DND-41 (cell line): ENCODE measurements at regions not wholly inside any gene's neighbourhood (a gene's known extent, or its start where the extent isn't known, plus 50 kb on each side); places are given as distances from the start of the nearest gene placed in this dataset.

Source experiments
- ATAC-seq: fragments of 200-7000 bp; cut with Tn5 transposase; 3 replicates; pipeline ENCODE4 v1.9.1; 2021; ENCODE audit warnings: low read depth; ENCODE audit not compliant: insufficient read depth
- DNase-seq: peaks from one replicate; pipeline ENCODE4 v3.0.0-alpha.2; 2020
- H2AFZ ChIP-seq: 2 replicates; pipeline ENCODE4 v1.6.0; 2012; ENCODE audit warnings: low read depth, low read length
- H3K27ac ChIP-seq: 2 replicates; pipeline ENCODE4 v1.5.1; 2012; ENCODE audit warnings: low read length, inconsistent platforms
- H3K27me3 ChIP-seq: fragments of 200-600 bp; sonication (generic); 2 replicates; pipeline ENCODE4 v1.6.0; 2012; ENCODE audit warnings: low read length, mild to moderate bottlenecking, inconsistent platforms; ENCODE audit not compliant: insufficient read depth, poor library complexity
- H3K36me3 ChIP-seq: 2 replicates; pipeline ENCODE4 v1.5.1; 2012; ENCODE audit warnings: low read length, inconsistent platforms; ENCODE audit not compliant: insufficient read depth
- H3K4me1 ChIP-seq: 2 replicates; pipeline ENCODE4 v1.5.1; 2012; ENCODE audit warnings: mild to moderate bottlenecking, low read length; ENCODE audit not compliant: insufficient read depth
- H3K4me2 ChIP-seq: 2 replicates; pipeline ENCODE4 v1.6.0; 2012; ENCODE audit warnings: mild to moderate bottlenecking, moderate library complexity, low read length, inconsistent platforms; ENCODE audit not compliant: insufficient read depth
- H3K4me3 ChIP-seq, 2 experiments: fragments of 200-600 bp in 1 of 2; shearing (Covaris generic) in 1 of 2; 2 replicates each; pipeline ENCODE4 v1.5.1; 2012 to 2016; ENCODE audit warnings: inconsistent platforms in 2 of 2, low read length in 2 of 2, mild to moderate bottlenecking in 2 of 2, low read depth in 1 of 2, moderate library complexity in 1 of 2
- H3K79me2 ChIP-seq: 2 replicates; pipeline ENCODE4 v1.6.0; 2012; ENCODE audit warnings: low read length, inconsistent platforms; ENCODE audit not compliant: insufficient read depth
- H3K9ac ChIP-seq: 2 replicates; pipeline ENCODE4 v1.6.0; 2012; ENCODE audit warnings: low read depth, mild to moderate bottlenecking, inconsistent platforms, low read length, moderate library complexity
- H3K9me3 ChIP-seq: 2 replicates; pipeline ENCODE4 v1.5.1; 2012; ENCODE audit warnings: low read length, moderate library complexity, mild to moderate bottlenecking, inconsistent platforms; ENCODE audit not compliant: insufficient read depth, severe bottlenecking
- H4K20me1 ChIP-seq: 2 replicates; pipeline ENCODE4 v1.6.0; 2012; ENCODE audit warnings: low read length; ENCODE audit not compliant: insufficient read depth
- EZH2 ChIP-seq: IDR thresholded peaks from 3 replicates; pipeline ENCODE4 v1.6.1; 2012; ENCODE audit warnings: borderline replicate concordance, low read depth, mild to moderate bottlenecking, moderate library complexity, low read length, inconsistent platforms; ENCODE audit not compliant: severe bottlenecking
- TF ChIP-seq, protein P1 (sequence below): IDR thresholded peaks from 2 replicates; pipeline ENCODE4 v1.5.1; 2012; ENCODE audit warnings: borderline replicate concordance, low read length, moderate library complexity, mild to moderate bottlenecking; ENCODE audit not compliant: poor library complexity, severe bottlenecking; ENCODE audit errors: extremely low read depth

DNA sequence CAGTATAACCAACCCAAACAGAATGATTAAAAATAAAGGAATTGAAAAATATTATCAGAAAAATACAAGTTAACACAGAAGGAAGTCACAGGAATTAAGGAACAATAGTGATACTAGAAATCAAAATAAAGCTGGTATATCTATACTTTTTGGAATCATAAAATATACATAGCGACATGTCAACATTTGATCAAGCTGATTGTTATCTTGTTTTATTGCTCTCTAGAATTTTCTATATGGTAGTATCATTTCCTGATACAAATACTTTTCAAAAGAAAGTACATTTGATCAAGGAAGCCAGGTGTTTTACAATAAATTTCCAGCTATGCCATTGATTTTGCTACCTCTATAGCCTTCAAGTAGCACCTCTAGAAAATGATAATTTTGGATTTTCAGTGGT is 489.5 kb upstream of the PKN2 start:
- no peak overlapping the region for H3K27ac ChIP-seq
- no peaks in the 10 kb centered on the region for H3K9me3 ChIP-seq
- H3K4me1 ChIP-seq: no peaks in the 10 kb centered on the region
- no peaks in the 10 kb centered on the region for H3K79me2 ChIP-seq
- H2AFZ ChIP-seq: no peak overlapping the region
- H3K9ac ChIP-seq: no peak overlapping the region
- no peak for TF ChIP-seq EZH2
- TF ChIP-seq, protein P1, sequence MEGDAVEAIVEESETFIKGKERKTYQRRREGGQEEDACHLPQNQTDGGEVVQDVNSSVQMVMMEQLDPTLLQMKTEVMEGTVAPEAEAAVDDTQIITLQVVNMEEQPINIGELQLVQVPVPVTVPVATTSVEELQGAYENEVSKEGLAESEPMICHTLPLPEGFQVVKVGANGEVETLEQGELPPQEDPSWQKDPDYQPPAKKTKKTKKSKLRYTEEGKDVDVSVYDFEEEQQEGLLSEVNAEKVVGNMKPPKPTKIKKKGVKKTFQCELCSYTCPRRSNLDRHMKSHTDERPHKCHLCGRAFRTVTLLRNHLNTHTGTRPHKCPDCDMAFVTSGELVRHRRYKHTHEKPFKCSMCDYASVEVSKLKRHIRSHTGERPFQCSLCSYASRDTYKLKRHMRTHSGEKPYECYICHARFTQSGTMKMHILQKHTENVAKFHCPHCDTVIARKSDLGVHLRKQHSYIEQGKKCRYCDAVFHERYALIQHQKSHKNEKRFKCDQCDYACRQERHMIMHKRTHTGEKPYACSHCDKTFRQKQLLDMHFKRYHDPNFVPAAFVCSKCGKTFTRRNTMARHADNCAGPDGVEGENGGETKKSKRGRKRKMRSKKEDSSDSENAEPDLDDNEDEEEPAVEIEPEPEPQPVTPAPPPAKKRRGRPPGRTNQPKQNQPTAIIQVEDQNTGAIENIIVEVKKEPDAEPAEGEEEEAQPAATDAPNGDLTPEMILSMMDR: no peak
- H4K20me1 ChIP-seq: no peaks in the 10 kb centered on the region
- H3K27me3 ChIP-seq: peaks cover 5% of the 10 kb centered on the region
- ATAC-seq (no peak), DNase-seq (no peak)
- H3K4me2 ChIP-seq: no peak overlapping the region
- H3K4me3 ChIP-seq: no peak overlapping the region
- H3K36me3 ChIP-seq: no peaks in the 10 kb centered on the region

DNA sequence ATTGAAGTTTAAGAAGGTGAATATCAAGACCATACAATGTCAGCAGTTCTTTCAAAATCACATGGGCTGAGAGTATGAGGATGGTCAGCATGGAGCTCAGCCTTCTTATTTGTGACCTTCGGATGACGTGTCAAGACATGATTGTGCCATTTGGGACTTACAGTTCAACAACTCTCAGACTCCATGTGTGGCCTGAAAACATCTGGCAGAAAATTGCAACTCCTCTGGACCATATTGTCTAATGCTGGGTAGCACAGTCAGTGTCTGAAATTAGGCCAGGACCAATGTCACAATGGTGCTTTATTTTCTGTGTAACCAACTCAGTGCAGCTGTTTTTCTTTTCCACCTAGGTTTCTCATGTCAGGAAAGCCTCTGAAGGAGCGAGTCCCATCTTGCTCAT is 483.5 kb upstream of the PKN2 start:
- no peaks in the 10 kb centered on the region for H3K4me1 ChIP-seq
- no peaks in the 10 kb centered on the region for H3K27me3 ChIP-seq
- no peak overlapping the region for H3K27ac ChIP-seq
- H4K20me1 ChIP-seq: no peaks in the 10 kb centered on the region
- H3K79me2 ChIP-seq: no peaks in the 10 kb centered on the region
- TF ChIP-seq, protein P1: no peak
- TF ChIP-seq EZH2: no peak
- no peak overlapping the region for H3K4me2 ChIP-seq
- no peaks in the 10 kb centered on the region for H3K9me3 ChIP-seq
- ATAC-seq (no peak), DNase-seq (no peak)
- no peaks in the 10 kb centered on the region for H3K36me3 ChIP-seq
- no peak overlapping the region for H2AFZ ChIP-seq
- H3K9ac ChIP-seq: no peak overlapping the region
- no peak overlapping the region for H3K4me3 ChIP-seq

DNA sequence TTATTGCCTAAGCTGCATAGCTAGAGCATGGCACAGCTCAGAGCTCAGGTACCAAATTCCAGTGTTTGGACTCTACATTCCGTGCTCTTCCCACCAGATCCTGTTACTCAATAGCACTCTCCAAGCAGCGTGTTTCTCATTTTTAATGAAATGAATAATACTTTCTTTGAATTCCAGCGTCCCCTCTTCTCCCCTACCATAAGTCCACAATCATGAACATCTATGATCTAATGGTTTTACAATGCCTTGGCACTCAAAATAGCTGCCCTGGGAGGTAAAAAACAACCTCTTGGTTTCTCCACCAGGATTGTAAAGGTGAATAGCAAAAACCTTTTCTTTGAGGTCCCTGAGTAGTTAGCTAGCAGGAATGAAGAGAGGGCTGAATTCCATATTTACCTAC is 480.0 kb upstream of the PKN2 start:
- ATAC-seq: no peak
- Histone ChIP-seq H3K4me2 (no peak overlapping the region), H3K4me3 (no peak overlapping the region), H3K36me3 (no peaks in the 10 kb centered on the region), H3K9ac (no peak overlapping the region), H3K9me3 (no peaks in the 10 kb centered on the region), H2AFZ (no peak overlapping the region), H4K20me1 (no peaks in the 10 kb centered on the region), H3K27ac (no peak overlapping the region), H3K4me1 (no peaks in the 10 kb centered on the region), H3K27me3 (no peaks in the 10 kb centered on the region), H3K79me2 (no peaks in the 10 kb centered on the region)
- no peak for TF ChIP-seq EZH2
- TF ChIP-seq, protein P1: no peak
- no peak for DNase-seq

DNA sequence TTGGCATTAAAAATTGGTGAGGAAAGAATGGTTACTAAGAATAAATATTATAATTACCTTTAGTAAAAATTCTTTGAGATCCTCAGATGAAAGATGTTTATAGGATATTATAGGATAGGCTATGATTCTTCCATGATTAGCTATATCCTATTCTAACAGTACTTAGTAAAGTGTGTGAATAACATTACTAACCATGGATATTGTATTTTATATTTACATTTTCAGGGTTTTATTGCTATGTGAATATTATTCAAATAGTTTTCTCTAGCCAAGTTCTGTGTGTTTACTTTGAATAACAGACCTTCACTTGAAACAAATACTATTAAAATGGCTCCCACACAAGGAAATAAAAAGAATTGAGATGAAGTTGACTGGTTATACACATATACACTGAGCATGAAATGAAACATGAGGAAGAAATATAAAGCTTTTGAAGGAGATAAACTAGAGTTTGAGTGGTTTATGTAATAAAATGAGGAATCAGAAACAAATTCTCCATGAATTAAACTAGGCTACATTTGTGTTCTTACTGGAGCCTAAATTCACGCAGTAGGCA is 479.4 kb upstream of the PKN2 start:
- H4K20me1 ChIP-seq: no peaks in the 10 kb centered on the region
- no peak overlapping the region for H3K27ac ChIP-seq
- no peak for TF ChIP-seq EZH2
- TF ChIP-seq, protein P1: no peak
- H3K4me3 ChIP-seq: no peak overlapping the region
- DNase-seq (no peak), ATAC-seq (no peak)
- no peak overlapping the region for H3K4me2 ChIP-seq
- H3K36me3 ChIP-seq: no peaks in the 10 kb centered on the region
- H2AFZ ChIP-seq: no peak overlapping the region
- H3K4me1 ChIP-seq: no peaks in the 10 kb centered on the region
- H3K9me3 ChIP-seq: no peaks in the 10 kb centered on the region
- H3K9ac ChIP-seq: no peak overlapping the region
- no peaks in the 10 kb centered on the region for H3K79me2 ChIP-seq
- H3K27me3 ChIP-seq: no peaks in the 10 kb centered on the region
